Astrocyte (in vitro differentiated cells and primary cell): ENCODE measurements at regions not wholly inside any gene's neighbourhood (a gene's known extent, or its start where the extent isn't known, plus 50 kb on each side); places are given as distances from the start of the nearest gene placed in this dataset.
"Not testable (repeated sequence)": the region's sequence is repeated elsewhere in the genome, so short reads cannot be mapped to it uniquely, and the experiment has no call there.

ENCODE experiments used
- DNase-seq: peaks from one replicate; pipeline ENCODE4 v3.0.0-alpha.2; 2010; ENCODE audit warnings: low read depth
- FAIRE-seq: peaks from 2 replicates; lab custom pipeline; 2011; peaks lifted over from hg19 to GRCh38; lab: Jason Lieb, UNC
- H2AFZ ChIP-seq: 2 replicates; pipeline ENCODE4 v1.6.0; 2012; ENCODE audit warnings: low read depth, low read length, inconsistent platforms
- H3K27ac ChIP-seq: 2 replicates; pipeline ENCODE4 v1.5.1; 2011; ENCODE audit warnings: low read depth, low read length, inconsistent platforms
- H3K27me3 ChIP-seq: 2 replicates; pipeline ENCODE4 v1.6.0; 2011; ENCODE audit warnings: low read length, inconsistent platforms; ENCODE audit not compliant: insufficient read depth
- H3K36me3 ChIP-seq: 2 replicates; pipeline ENCODE4 v1.5.1; 2011; ENCODE audit warnings: low read length, inconsistent platforms; ENCODE audit not compliant: insufficient read depth
- H3K4me1 ChIP-seq: 2 replicates; pipeline ENCODE4 v1.5.1; 2011; ENCODE audit warnings: low read length, inconsistent platforms; ENCODE audit not compliant: insufficient read depth
- H3K4me2 ChIP-seq: 2 replicates; pipeline ENCODE4 v1.6.0; 2012; ENCODE audit warnings: low read length, inconsistent platforms
- H3K4me3 ChIP-seq: 2 replicates; pipeline ENCODE4 v1.5.1; 2011; ENCODE audit warnings: low read depth, mild to moderate bottlenecking, low read length, inconsistent platforms; ENCODE audit not compliant: insufficient read depth
- H3K79me2 ChIP-seq: 2 replicates; pipeline ENCODE4 v1.6.0; 2012; ENCODE audit warnings: mild to moderate bottlenecking, low read length, inconsistent platforms; ENCODE audit not compliant: insufficient read depth
- H3K9ac ChIP-seq: 2 replicates; pipeline ENCODE4 v1.6.0; 2012; ENCODE audit warnings: mild to moderate bottlenecking, low read length, inconsistent platforms
- H3K9me3 ChIP-seq: 2 replicates; pipeline ENCODE4 v1.5.1; 2012; ENCODE audit warnings: low read depth, mild to moderate bottlenecking, low read length, inconsistent platforms; ENCODE audit not compliant: insufficient read depth
- H4K20me1 ChIP-seq: 2 replicates; pipeline ENCODE4 v1.6.0; 2012; ENCODE audit warnings: low read length, inconsistent platforms; ENCODE audit not compliant: insufficient read depth
- H3K27ac Mint-ChIP-seq: one replicate; pipeline ENCODE4 v1.8.0; 2021; ENCODE audit warnings: mild to moderate bottlenecking, mixed read lengths; ENCODE audit not compliant: unreplicated experiment
- H3K27me3 Mint-ChIP-seq: one replicate; pipeline ENCODE4 v1.8.0; 2021; ENCODE audit warnings: low read depth, mixed read lengths; ENCODE audit not compliant: unreplicated experiment
- H3K36me3 Mint-ChIP-seq: one replicate; pipeline ENCODE4 v1.8.0; 2021; ENCODE audit warnings: low read depth, mixed read lengths; ENCODE audit not compliant: unreplicated experiment
- H3K4me1 Mint-ChIP-seq: one replicate; pipeline ENCODE4 v1.8.0; 2021; ENCODE audit warnings: low read depth, mixed read lengths; ENCODE audit not compliant: unreplicated experiment
- H3K4me3 Mint-ChIP-seq: one replicate; pipeline ENCODE4 v1.8.0; 2021; ENCODE audit warnings: mild to moderate bottlenecking, moderate library complexity, mixed read lengths; ENCODE audit not compliant: unreplicated experiment
- H3K9me3 Mint-ChIP-seq: one replicate; pipeline ENCODE4 v1.8.0; 2021; ENCODE audit warnings: mild to moderate bottlenecking, mixed read lengths; ENCODE audit not compliant: unreplicated experiment
- EZH2 ChIP-seq: IDR thresholded peaks from 2 replicates; pipeline ENCODE4 v1.6.1; 2012; ENCODE audit warnings: mild to moderate bottlenecking, low read length, inconsistent platforms; ENCODE audit not compliant: insufficient read depth
- TF ChIP-seq, protein P1 (sequence below): IDR thresholded peaks from 2 replicates; pipeline ENCODE4 v1.5.1; 2011; ENCODE audit warnings: low read depth, mild to moderate bottlenecking, inconsistent platforms, low read length, moderate library complexity; ENCODE audit not compliant: insufficient read depth

DNA sequence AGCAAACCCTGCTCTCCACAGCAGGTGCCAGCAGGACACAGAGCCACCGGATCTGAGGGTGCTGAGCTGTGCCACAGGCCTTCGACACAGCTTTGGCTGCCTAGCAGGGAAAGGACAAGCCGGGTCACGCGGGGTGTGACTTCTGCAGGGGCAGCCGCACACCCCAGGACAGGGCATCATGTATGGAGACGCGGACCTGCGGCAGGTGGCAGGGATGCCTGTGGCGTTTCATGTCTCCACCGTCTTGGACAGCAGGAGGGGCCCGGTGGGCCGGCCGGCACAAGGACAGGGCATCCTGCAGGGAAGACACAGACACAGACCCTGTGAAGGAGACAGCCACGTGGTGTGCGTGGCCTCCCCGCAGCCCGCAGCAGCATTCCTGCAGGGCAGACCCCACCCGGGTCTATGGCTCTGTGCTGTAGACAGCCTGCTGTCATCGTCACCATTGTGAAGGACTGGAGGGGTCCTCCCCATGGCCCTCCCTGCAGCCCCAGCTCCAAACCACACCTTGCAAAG is 109.2 kb downstream of the PDGFA start:
- Histone ChIP-seq H3K4me3 (no peak overlapping the region), H4K20me1 (no peaks in the 10 kb centered on the region), H3K27ac (no peak overlapping the region), H3K36me3 (no peaks in the 10 kb centered on the region), H3K4me2 (no peak overlapping the region), H3K79me2 (no peaks in the 10 kb centered on the region), H3K9me3 (no peaks in the 10 kb centered on the region), H2AFZ (no peak overlapping the region), H3K27me3 (peaks cover 12% of the 10 kb centered on the region), H3K9ac (no peak overlapping the region), H3K4me1 (no peaks in the 10 kb centered on the region)
- FAIRE-seq (no peak), DNase-seq (no peak)
- TF ChIP-seq, protein P1, sequence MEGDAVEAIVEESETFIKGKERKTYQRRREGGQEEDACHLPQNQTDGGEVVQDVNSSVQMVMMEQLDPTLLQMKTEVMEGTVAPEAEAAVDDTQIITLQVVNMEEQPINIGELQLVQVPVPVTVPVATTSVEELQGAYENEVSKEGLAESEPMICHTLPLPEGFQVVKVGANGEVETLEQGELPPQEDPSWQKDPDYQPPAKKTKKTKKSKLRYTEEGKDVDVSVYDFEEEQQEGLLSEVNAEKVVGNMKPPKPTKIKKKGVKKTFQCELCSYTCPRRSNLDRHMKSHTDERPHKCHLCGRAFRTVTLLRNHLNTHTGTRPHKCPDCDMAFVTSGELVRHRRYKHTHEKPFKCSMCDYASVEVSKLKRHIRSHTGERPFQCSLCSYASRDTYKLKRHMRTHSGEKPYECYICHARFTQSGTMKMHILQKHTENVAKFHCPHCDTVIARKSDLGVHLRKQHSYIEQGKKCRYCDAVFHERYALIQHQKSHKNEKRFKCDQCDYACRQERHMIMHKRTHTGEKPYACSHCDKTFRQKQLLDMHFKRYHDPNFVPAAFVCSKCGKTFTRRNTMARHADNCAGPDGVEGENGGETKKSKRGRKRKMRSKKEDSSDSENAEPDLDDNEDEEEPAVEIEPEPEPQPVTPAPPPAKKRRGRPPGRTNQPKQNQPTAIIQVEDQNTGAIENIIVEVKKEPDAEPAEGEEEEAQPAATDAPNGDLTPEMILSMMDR = no peak
- TF ChIP-seq EZH2 = no peak
- no peak overlapping the region for H3K27ac Mint-ChIP-seq
- peaks cover 6% of the 10 kb centered on the region for H3K9me3 Mint-ChIP-seq
- H3K4me1 Mint-ChIP-seq = no peaks in the 10 kb centered on the region
- H3K4me3 Mint-ChIP-seq = no peak overlapping the region
- H3K27me3 Mint-ChIP-seq = peaks cover 46% of the 10 kb centered on the region
- H3K36me3 Mint-ChIP-seq = no peaks in the 10 kb centered on the region

DNA sequence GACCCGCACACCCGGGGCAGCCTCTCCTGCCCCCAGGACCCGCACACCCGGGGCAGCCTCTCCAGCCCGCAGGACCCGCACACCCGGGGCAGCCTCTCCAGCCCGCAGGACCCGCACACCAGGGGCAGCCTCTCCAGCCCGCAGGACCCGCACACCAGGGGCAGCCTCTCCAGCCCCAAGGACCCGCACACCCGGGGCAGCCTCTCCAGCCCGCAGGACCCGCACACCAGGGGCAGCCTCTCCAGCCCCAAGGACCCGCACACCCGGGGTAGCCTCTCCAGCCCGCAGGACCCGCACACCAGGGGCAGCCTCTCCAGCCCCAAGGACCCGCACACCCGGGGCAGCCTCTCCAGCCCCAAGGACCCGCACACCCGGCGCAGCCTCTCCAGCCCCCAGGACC is 108.5 kb downstream of the PDGFA start:
- H3K27me3 Mint-ChIP-seq = peaks cover 46% of the 10 kb centered on the region
- H3K4me3 ChIP-seq, DNase-seq, H3K9me3 Mint-ChIP-seq, H3K36me3 ChIP-seq, H3K4me3 Mint-ChIP-seq, H4K20me1 ChIP-seq, H3K27me3 ChIP-seq, H3K9me3 ChIP-seq, H3K27ac ChIP-seq, FAIRE-seq, H3K9ac ChIP-seq, H3K4me1 Mint-ChIP-seq, H3K36me3 Mint-ChIP-seq, H3K79me2 ChIP-seq, H2AFZ ChIP-seq, H3K27ac Mint-ChIP-seq, H3K4me2 ChIP-seq, H3K4me1 ChIP-seq: not testable (repeated sequence)

DNA sequence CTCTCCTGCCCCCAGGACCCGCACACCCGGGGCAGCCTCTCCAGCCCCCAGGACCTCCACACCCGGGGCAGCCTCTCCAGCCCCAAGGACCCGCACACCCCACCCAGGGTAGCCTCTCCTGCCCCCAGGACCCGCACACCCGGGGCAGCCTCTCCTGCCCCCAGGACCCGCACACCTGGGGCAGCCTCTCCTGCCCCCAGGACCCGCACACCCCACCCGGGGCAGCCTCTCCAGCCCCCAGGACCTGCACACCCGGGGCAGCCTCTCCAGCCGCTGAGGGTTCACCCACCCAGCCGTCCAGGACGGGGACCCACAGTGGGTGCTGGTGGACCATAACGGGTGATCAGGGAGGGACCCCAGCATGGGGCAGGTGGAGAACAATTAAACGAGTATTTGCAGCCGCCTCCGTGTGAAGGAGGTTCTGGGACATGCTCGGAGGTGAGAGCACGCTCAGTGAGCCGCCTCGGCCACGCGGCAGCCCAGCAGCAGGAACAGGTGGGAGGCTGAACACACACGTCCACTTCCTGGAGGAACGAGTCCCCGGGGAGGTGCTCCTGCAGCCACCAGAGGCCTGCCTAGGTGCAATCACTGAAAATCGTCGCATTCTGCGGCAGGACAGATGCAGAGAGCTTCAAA is 107.9 kb downstream of the PDGFA start:
- Histone ChIP-seq H3K4me1 (no peaks in the 10 kb centered on the region), H3K4me2 (no peak overlapping the region), H3K27ac (no peak overlapping the region), H4K20me1 (no peaks in the 10 kb centered on the region), H3K27me3 (peaks cover 7% of the 10 kb centered on the region), H3K4me3 (no peak overlapping the region), H2AFZ (no peak overlapping the region), H3K9me3 (no peaks in the 10 kb centered on the region), H3K9ac (no peak overlapping the region), H3K79me2 (no peaks in the 10 kb centered on the region), H3K36me3 (no peaks in the 10 kb centered on the region)
- FAIRE-seq (no peak), DNase-seq (no peak)
- no peaks in the 10 kb centered on the region for H3K36me3 Mint-ChIP-seq
- no peak overlapping the region for H3K4me3 Mint-ChIP-seq
- H3K9me3 Mint-ChIP-seq = peaks cover 3% of the 10 kb centered on the region
- H3K27me3 Mint-ChIP-seq = peaks cover 39% of the 10 kb centered on the region
- TF ChIP-seq EZH2 = no peak
- TF ChIP-seq, protein P1 = no peak
- H3K4me1 Mint-ChIP-seq = no peaks in the 10 kb centered on the region
- H3K27ac Mint-ChIP-seq = no peak overlapping the region
